GM12878 (cell line): ENCODE measurements at regions not wholly inside any gene's neighbourhood (a gene's known extent, or its start where the extent isn't known, plus 50 kb on each side); places are given as distances from the start of the nearest gene placed in this dataset.
A peak's percentile ranks its signal among the peaks of the same experiment; 100 is the strongest.

Experiments used
- ATAC-seq: fragments of 200-7000 bp; cut with Tn5 transposase; 3 replicates; pipeline ENCODE4 v1.9.1; 2020; ENCODE audit warnings: mild to moderate bottlenecking, moderate library complexity
- BruUV-seq: library from RNA; stranded (reverse); fragments of 400-500 nt; replicated peaks from 2 replicates; lab custom pipeline; 2021; lab: Mats Ljungman, UMichigan
- CTCF ChIA-PET: fragments of 300-600 bp; sonication (Branson Sonifier 250); formaldehyde crosslinking; extraction: SDS; loops from one replicate; lab custom pipeline; 2021; ENCODE audit warnings: inconsistent platforms; lab: Yijun Ruan, JAX
- POLR2A ChIA-PET: fragments of 350-600 bp; formaldehyde crosslinking; extraction: SDS; loops from one replicate; lab custom pipeline; 2021; ENCODE audit warnings: inconsistent platforms; lab: Charles Lee
- RAD21 ChIA-PET: fragments of 300-600 bp; sonication (Branson Sonifier 250); formaldehyde crosslinking; loops from one replicate; lab custom pipeline; 2023; ENCODE audit warnings: antibody characterized with exemption; ENCODE audit not compliant: unreplicated experiment; lab: Charles Lee
- SMC1A ChIA-PET: fragments of 300-600 bp; sonication (Branson Sonifier 250); formaldehyde crosslinking; loops from one replicate; lab custom pipeline; 2023; ENCODE audit not compliant: unreplicated experiment, uncharacterized antibody; lab: Charles Lee
- DNase-seq: peaks from one replicate; pipeline ENCODE4 v3.0.0-alpha.2; 2011; ENCODE audit warnings: low read depth, low spot score
- FAIRE-seq: peaks from 3 replicates; lab custom pipeline; 2011; peaks lifted over from hg19 to GRCh38; lab: Jason Lieb, UNC
- H2AFZ ChIP-seq: 2 replicates; pipeline ENCODE4 v1.6.0; 2011; ENCODE audit warnings: low read depth, low read length, control low read depth; ENCODE audit not compliant: control insufficient read depth
- H3K27ac ChIP-seq: 2 replicates; pipeline ENCODE4 v1.5.1; 2011; ENCODE audit warnings: control low read depth; ENCODE audit not compliant: control insufficient read depth, insufficient read depth
- H3K27me3 ChIP-seq, 2 experiments: replicated peaks in 1 of 2; 2 replicates each; pipeline versions ENCODE4 v1.6.0 to v1.6.1; 2011; ENCODE audit warnings: low read length in 1 of 2; ENCODE audit not compliant: control insufficient read depth in 2 of 2, insufficient read depth in 2 of 2
- H3K36me3 ChIP-seq, 2 experiments: 2 replicates each; pipeline ENCODE4 v1.5.1; 2011; ENCODE audit warnings: low read length in 1 of 2; ENCODE audit not compliant: control insufficient read depth in 2 of 2, insufficient read depth in 2 of 2
- H3K4me1 ChIP-seq: 2 replicates; pipeline ENCODE4 v1.6.1; 2011; ENCODE audit warnings: mild to moderate bottlenecking, low read length, moderate library complexity, mixed read lengths; ENCODE audit not compliant: control insufficient read depth, insufficient read depth
- H3K4me2 ChIP-seq: 2 replicates; pipeline ENCODE4 v1.6.0; 2011; ENCODE audit warnings: control low read depth; ENCODE audit not compliant: control insufficient read depth, insufficient read depth
- H3K4me3 ChIP-seq: fragments of 200-600 bp; sonication (generic); 2 replicates; pipeline ENCODE4 v1.5.1; 2016
- H3K79me2 ChIP-seq: 2 replicates; pipeline ENCODE4 v1.6.0; 2011; ENCODE audit warnings: low read length; ENCODE audit not compliant: control insufficient read depth, insufficient read depth
- H3K9ac ChIP-seq: 2 replicates; pipeline ENCODE4 v1.8.0; 2011; ENCODE audit warnings: low read length, control low read depth, mixed read lengths; ENCODE audit not compliant: control insufficient read depth, insufficient read depth
- H3K9me3 ChIP-seq: replicated peaks from 3 replicates; pipeline ENCODE4 v1.5.1; 2011; ENCODE audit warnings: mild to moderate bottlenecking, low read length; ENCODE audit not compliant: control insufficient read depth, insufficient read depth
- H4K20me1 ChIP-seq: 2 replicates; pipeline ENCODE4 v1.6.0; 2011; ENCODE audit not compliant: control insufficient read depth, insufficient read depth
- CEBPB ChIP-seq, 2 experiments: fragments of 150-350 bp in 1 of 2; IDR thresholded peaks; 2 replicates each; pipeline ENCODE4 v1.6.1; 2012 to 2014; ENCODE audit warnings: low read depth in 2 of 2, low read length in 2 of 2, borderline replicate concordance in 1 of 2, inconsistent platforms in 1 of 2
- CUX1 ChIP-seq: IDR thresholded peaks from 2 replicates; pipeline ENCODE4 v1.6.1; 2012; ENCODE audit warnings: improper control_type of control experiment, low read depth, low read length; ENCODE audit not compliant: insufficient replicate concordance
- SPI1 ChIP-seq: IDR thresholded peaks from 2 replicates; pipeline ENCODE4 v1.6.1; 2011; ENCODE audit warnings: low read depth, mild to moderate bottlenecking, low read length, moderate library complexity, borderline replicate concordance; ENCODE audit not compliant: insufficient read depth
- ZNF622 ChIP-seq: fragments of 450-650 bp; IDR thresholded peaks from 2 replicates; pipeline ENCODE4 v1.6.1; 2017; ENCODE audit warnings: mild to moderate bottlenecking, inconsistent platforms
- WGBS: methylation state at CpG from one replicate; pipeline ENCODE4 v1.1.6; 2016; ENCODE audit warnings: low lambda C conversion rate; ENCODE audit not compliant: insufficient replicate concordance, insufficient coverage; ENCODE audit errors: missing lambda C conversion rate; 5-methylcytosine and 5-hydroxymethylcytosine counted together
- in situ Hi-C: fragments of 300-500 bp; cut with MboI; formaldehyde crosslinking; loops from 9 replicates; pipeline ENCODE4 v1.14.3; 2018; ENCODE audit warnings: mixed read lengths
- intact Hi-C: fragments of 100-400 bp; cut with micrococcal nuclease; formaldehyde crosslinking; loops from one replicate; pipeline ENCODE4 v1.14.2; 2022; ENCODE audit not compliant: unreplicated experiment

- 64% methylated on average over 5 of the region's 5 CpGs for WGBS
- no peak for FAIRE-seq
Measured at GRCh38 chr12:115010324-115010995, 326.5 kb upstream of the TBX3 start.

GRCh38 chr12:115008929-115009328, 325.0 kb upstream of the TBX3 start:
- FAIRE-seq = peak; percentile 38
- in situ Hi-C loops (no loop called here), intact Hi-C loops (no loop called here)
- no peak overlapping the region for H3K4me3 ChIP-seq
- no peaks in the 10 kb centered on the region; the same call in 1 of the 2 replicates for H3K4me1 ChIP-seq
- DNase-seq = peak; percentile 11
- ATAC-seq = peak; percentile 61
- H3K27ac ChIP-seq = no peak overlapping the region
- H4K20me1 ChIP-seq = no peaks in the 10 kb centered on the region
- H3K36me3 ChIP-seq = no peaks in the 10 kb centered on the region
- no TSS peak for BruUV-seq
- SMC1A ChIA-PET = interaction anchor here (1.1 to 2.9 kb wide), 5 partner anchors 11 to 447 kb away, joined by 3 to 11 read pairs (median 4); no protein-coding TSS in a partner anchor
- no peaks in the 10 kb centered on the region for H3K79me2 ChIP-seq
- RAD21 ChIA-PET = no interaction called here
- no peak overlapping the region for H2AFZ ChIP-seq
- CTCF ChIA-PET = no interaction called here
- H3K9ac ChIP-seq = no peak overlapping the region
- TF ChIP-seq CUX1 (no peak), SPI1 (peak; percentile 86)
- POLR2A ChIA-PET = interaction anchor here (1.1 kb wide), 1 partner anchor 90 kb away, joined by 3 read pairs; no protein-coding TSS in a partner anchor
- H3K9me3 ChIP-seq = no peaks in the 10 kb centered on the region; the same call in 2 of the 3 replicates
- H3K4me2 ChIP-seq = no peak overlapping the region
- WGBS = 0% methylated on average over 3 of the region's 3 CpGs
- no peaks in the 10 kb centered on the region for H3K27me3 ChIP-seq

More at GRCh38 chr12:115010324-115010995, 326.5 kb upstream of the TBX3 start:
- Histone ChIP-seq H3K9me3 (no peaks in the 10 kb centered on the region; the same call in 2 of the 3 replicates), H4K20me1 (no peaks in the 10 kb centered on the region), H3K27me3 (no peaks in the 10 kb centered on the region), H3K79me2 (no peaks in the 10 kb centered on the region), H3K4me1 (no peaks in the 10 kb centered on the region; the same call in 1 of the 2 replicates), H3K4me2 (no peak overlapping the region), H3K9ac (no peak overlapping the region), H2AFZ (no peak overlapping the region), H3K27ac (no peak overlapping the region), H3K4me3 (no peak overlapping the region), H3K36me3 (no peaks in the 10 kb centered on the region)
- RAD21 ChIA-PET = interaction anchor here (0.5 to 1.2 kb wide), 2 partner anchors 10 to 12 kb away, joined by 3 read pairs; no protein-coding TSS in a partner anchor
- ATAC-seq = no peak
- TF ChIP-seq ZNF622 (no peak), CEBPB (IDR thresholded peaks at IDR 0.05; ENCODE audit: borderline replicate concordance in 1 of 2, low read depth in 2 of 2, low read length in 2 of 2) (no peak)
- SMC1A ChIA-PET = interaction anchor here (2.9 kb wide), 1 partner anchor 55 kb away, joined by 9 read pairs; no protein-coding TSS in a partner anchor
- CTCF ChIA-PET = no interaction called here
- BruUV-seq = no TSS peak
- in situ Hi-C loops = no loop called here
- intact Hi-C loops = no loop called here
- DNase-seq = no peak
- POLR2A ChIA-PET = no interaction called here
